22Rv1 (cell line): ENCODE measurements at regions not wholly inside any gene's neighbourhood (a gene's known extent, or its start where the extent isn't known, plus 50 kb on each side); places are given as distances from the start of the nearest gene placed in this dataset.

Experiments used
- ZFX ChIP-seq: fragments of 450-650 bp; IDR thresholded peaks from 2 replicates; pipeline ENCODE4 v1.6.1; 2017; ENCODE audit warnings: antibody characterized with exemption, borderline replicate concordance
- TF ChIP-seq, protein P1 (sequence below): fragments of 450-650 bp; IDR thresholded peaks from 2 replicates; pipeline ENCODE4 v1.5.1; 2017; ENCODE audit warnings: mild to moderate bottlenecking

DNA sequence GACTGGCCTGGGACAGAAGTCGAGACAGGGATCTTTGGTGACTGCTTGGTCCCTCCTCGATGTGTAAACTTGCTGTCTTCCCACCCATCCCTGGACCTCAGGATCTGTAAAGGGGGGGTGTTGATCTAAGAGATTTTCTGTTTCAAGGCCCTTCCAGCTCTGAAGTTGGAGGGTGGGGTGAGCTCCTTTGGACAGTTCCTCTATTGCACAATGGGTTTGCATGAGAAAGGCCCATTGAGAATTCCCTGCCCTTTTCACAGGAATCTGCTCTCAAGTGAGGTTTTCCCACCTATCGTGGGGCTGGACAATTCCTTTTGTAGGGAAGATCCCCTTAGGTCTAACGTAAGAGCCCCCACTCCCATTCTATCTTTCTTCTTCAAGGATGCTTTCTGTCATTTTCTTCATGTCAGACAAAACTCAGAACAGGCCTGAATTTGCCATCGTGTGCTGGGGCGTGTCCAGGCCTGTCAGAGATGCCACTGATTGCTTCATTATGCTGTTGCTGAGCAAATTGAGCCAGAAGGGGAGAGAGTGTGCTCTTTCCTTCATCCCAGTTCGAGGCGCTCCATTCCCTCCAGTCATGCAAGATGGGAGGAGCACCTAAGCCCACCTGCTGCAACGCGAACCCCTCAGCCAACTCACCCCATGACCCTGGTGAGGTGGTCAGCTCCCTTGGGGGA lies 149.9 kb upstream of the IGSF21 start:
- TF ChIP-seq, protein P1, sequence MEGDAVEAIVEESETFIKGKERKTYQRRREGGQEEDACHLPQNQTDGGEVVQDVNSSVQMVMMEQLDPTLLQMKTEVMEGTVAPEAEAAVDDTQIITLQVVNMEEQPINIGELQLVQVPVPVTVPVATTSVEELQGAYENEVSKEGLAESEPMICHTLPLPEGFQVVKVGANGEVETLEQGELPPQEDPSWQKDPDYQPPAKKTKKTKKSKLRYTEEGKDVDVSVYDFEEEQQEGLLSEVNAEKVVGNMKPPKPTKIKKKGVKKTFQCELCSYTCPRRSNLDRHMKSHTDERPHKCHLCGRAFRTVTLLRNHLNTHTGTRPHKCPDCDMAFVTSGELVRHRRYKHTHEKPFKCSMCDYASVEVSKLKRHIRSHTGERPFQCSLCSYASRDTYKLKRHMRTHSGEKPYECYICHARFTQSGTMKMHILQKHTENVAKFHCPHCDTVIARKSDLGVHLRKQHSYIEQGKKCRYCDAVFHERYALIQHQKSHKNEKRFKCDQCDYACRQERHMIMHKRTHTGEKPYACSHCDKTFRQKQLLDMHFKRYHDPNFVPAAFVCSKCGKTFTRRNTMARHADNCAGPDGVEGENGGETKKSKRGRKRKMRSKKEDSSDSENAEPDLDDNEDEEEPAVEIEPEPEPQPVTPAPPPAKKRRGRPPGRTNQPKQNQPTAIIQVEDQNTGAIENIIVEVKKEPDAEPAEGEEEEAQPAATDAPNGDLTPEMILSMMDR, result no peak
- TF ChIP-seq ZFX, result no peak
